Stimulated activated CD8-positive, alpha-beta memory T cell treated with anti-CD3 and anti-CD28 coated beads, Interleukin-12 subunit alpha, Interleukin-12 subunit beta, amount 100 ng/mL, for 24 hours (primary cell): ENCODE measurements at regions not wholly inside any gene's neighbourhood (a gene's known extent, or its start where the extent isn't known, plus 50 kb on each side); places are given as distances from the start of the nearest gene placed in this dataset.

Source experiments
- DNase-seq: peaks from one replicate; pipeline ENCODE4 v3.0.0-alpha.2; 2020; ENCODE audit errors: extremely low read depth

- no peak for DNase-seq
Measured at GRCh38 chr4:57607566-57608180, 497.5 kb upstream of the IGFBP7 start.

GRCh38 chr4:57605376-57605775 lies 495.2 kb upstream of the IGFBP7 start:
- no peak for DNase-seq

- DNase-seq: no peak
Measured at GRCh38 chr4:57602141-57602540, 492.0 kb upstream of the IGFBP7 start.

- DNase-seq: no peak
Measured at GRCh38 chr4:57591073-57591472, 480.9 kb upstream of the IGFBP7 start.

GRCh38 chr4:57588557-57588956 lies 478.4 kb upstream of the IGFBP7 start:
- DNase-seq: no peak

- no peak for DNase-seq
Measured at GRCh38 chr4:57580710-57581599, 470.8 kb upstream of the IGFBP7 start.

GRCh38 chr4:57575426-57575825 lies 465.2 kb upstream of the IGFBP7 start:
- DNase-seq: no peak

GRCh38 chr4:57554556-57555092 lies 444.4 kb upstream of the IGFBP7 start:
- DNase-seq: no peak

GRCh38 chr4:57553728-57554127 lies 443.5 kb upstream of the IGFBP7 start:
- DNase-seq: no peak

- DNase-seq: no peak
Measured at GRCh38 chr4:57550198-57550597, 440.0 kb upstream of the IGFBP7 start.

- DNase-seq: no peak
Measured at GRCh38 chr4:57548856-57549255, 438.7 kb upstream of the IGFBP7 start.

- DNase-seq: no peak
Measured at GRCh38 chr4:57544811-57545654, 434.8 kb upstream of the IGFBP7 start.

GRCh38 chr4:57504797-57505530 lies 394.8 kb upstream of the IGFBP7 start:
- DNase-seq: no peak

GRCh38 chr4:57504139-57504538 lies 394.0 kb upstream of the IGFBP7 start:
- no peak for DNase-seq

- DNase-seq: no peak
Measured at GRCh38 chr4:57501720-57502119, 391.5 kb upstream of the IGFBP7 start.

GRCh38 chr4:57499786-57500185 lies 389.6 kb upstream of the IGFBP7 start:
- no peak for DNase-seq

- no peak for DNase-seq
Measured at GRCh38 chr4:57498251-57498650, 388.1 kb upstream of the IGFBP7 start.

- no peak for DNase-seq
Measured at GRCh38 chr4:57496697-57497471, 386.7 kb upstream of the IGFBP7 start.

GRCh38 chr4:57494821-57495220 lies 384.6 kb upstream of the IGFBP7 start:
- no peak for DNase-seq

GRCh38 chr4:57492251-57492878 lies 382.2 kb upstream of the IGFBP7 start:
- DNase-seq: no peak
